GM23248 (cell line): ENCODE measurements at regions not wholly inside any gene's neighbourhood (a gene's known extent, or its start where the extent isn't known, plus 50 kb on each side); places are given as distances from the start of the nearest gene placed in this dataset.

Source experiments
- DNase-seq: peaks from one replicate; pipeline ENCODE4 v3.0.0-alpha.2; 2015
- H2AFZ ChIP-seq: fragments of 200-600 bp; sonication (generic); 2 replicates; pipeline ENCODE4 v1.6.1; 2016; ENCODE audit warnings: antibody characterized with exemption
- H3F3A ChIP-seq: fragments of 200-600 bp; sonication (generic); 2 replicates; pipeline ENCODE4 v1.6.1; 2016; ENCODE audit warnings: mild to moderate bottlenecking, antibody characterized with exemption, mixed run types; ENCODE audit not compliant: insufficient read depth
- H3K27ac ChIP-seq: fragments of 200-600 bp; sonication (generic); 2 replicates; pipeline ENCODE4 v1.5.1; 2016; ENCODE audit warnings: mild to moderate bottlenecking
- H3K27me3 ChIP-seq: fragments of 200-600 bp; sonication (generic); replicated peaks from 2 replicates; pipeline ENCODE4 v1.6.1; 2016; ENCODE audit warnings: mild to moderate bottlenecking; ENCODE audit not compliant: insufficient read depth
- H3K36me3 ChIP-seq: fragments of 200-600 bp; sonication (generic); 2 replicates; pipeline ENCODE4 v1.6.1; 2016; ENCODE audit warnings: low read depth, mild to moderate bottlenecking
- H3K4me1 ChIP-seq: fragments of 200-600 bp; sonication (generic); 2 replicates; pipeline ENCODE4 v1.6.1; 2016; ENCODE audit warnings: mild to moderate bottlenecking; ENCODE audit not compliant: insufficient read depth
- H3K4me2 ChIP-seq: fragments of 200-600 bp; sonication (generic); one replicate; pipeline ENCODE4 v1.6.1; 2016; ENCODE audit warnings: mild to moderate bottlenecking; ENCODE audit not compliant: unreplicated experiment
- H3K4me3 ChIP-seq: fragments of 200-600 bp; sonication (generic); 2 replicates; pipeline ENCODE4 v1.5.1; 2016; ENCODE audit warnings: mild to moderate bottlenecking
- H3K79me2 ChIP-seq: fragments of 200-600 bp; sonication (generic); 2 replicates; pipeline ENCODE4 v1.6.1; 2016; ENCODE audit warnings: mild to moderate bottlenecking; ENCODE audit not compliant: insufficient read depth
- H3K9ac ChIP-seq: fragments of 200-600 bp; sonication (generic); 2 replicates; pipeline ENCODE4 v1.6.1; 2016; ENCODE audit warnings: mild to moderate bottlenecking
- H3K9me2 ChIP-seq: fragments of 200-600 bp; sonication (generic); 2 replicates; pipeline ENCODE4 v1.6.1; 2016; ENCODE audit warnings: mixed run types, mild to moderate bottlenecking, moderate library complexity; ENCODE audit not compliant: insufficient read depth
- H3K9me3 ChIP-seq: fragments of 200-600 bp; sonication (generic); one replicate; pipeline ENCODE4 v1.6.1; 2017; ENCODE audit warnings: low read depth
- H4K20me1 ChIP-seq: fragments of 200-600 bp; sonication (generic); 2 replicates; pipeline ENCODE4 v1.6.0; 2016; ENCODE audit not compliant: insufficient read depth
- EZH2 ChIP-seq: fragments of 200-600 bp; sonication (generic); IDR thresholded peaks from 2 replicates; pipeline ENCODE4 v1.6.1; 2018; ENCODE audit warnings: antibody characterized with exemption, mild to moderate bottlenecking; ENCODE audit not compliant: insufficient read depth, poor library complexity, severe bottlenecking
- EZH2phosphoT487 ChIP-seq: fragments of 200-600 bp; sonication (generic); IDR thresholded peaks from 2 replicates; pipeline ENCODE4 v1.6.1; 2018; ENCODE audit warnings: antibody characterized with exemption, moderate library complexity, mild to moderate bottlenecking, low read depth; ENCODE audit not compliant: insufficient read depth
- WGBS, 2 experiments: methylation state at CpG; one replicate each; pipeline ENCODE4 v1.1.6; 2015 to 2017; ENCODE audit warnings: low lambda C conversion rate in 2 of 2, low coverage in 1 of 2; ENCODE audit errors: missing lambda C conversion rate in 2 of 2; 5-methylcytosine and 5-hydroxymethylcytosine counted together
- in situ Hi-C: fragments of 300-500 bp; cut with MboI; formaldehyde crosslinking; loops from 2 replicates; pipeline ENCODE4 v1.15.0; 2020

DNA sequence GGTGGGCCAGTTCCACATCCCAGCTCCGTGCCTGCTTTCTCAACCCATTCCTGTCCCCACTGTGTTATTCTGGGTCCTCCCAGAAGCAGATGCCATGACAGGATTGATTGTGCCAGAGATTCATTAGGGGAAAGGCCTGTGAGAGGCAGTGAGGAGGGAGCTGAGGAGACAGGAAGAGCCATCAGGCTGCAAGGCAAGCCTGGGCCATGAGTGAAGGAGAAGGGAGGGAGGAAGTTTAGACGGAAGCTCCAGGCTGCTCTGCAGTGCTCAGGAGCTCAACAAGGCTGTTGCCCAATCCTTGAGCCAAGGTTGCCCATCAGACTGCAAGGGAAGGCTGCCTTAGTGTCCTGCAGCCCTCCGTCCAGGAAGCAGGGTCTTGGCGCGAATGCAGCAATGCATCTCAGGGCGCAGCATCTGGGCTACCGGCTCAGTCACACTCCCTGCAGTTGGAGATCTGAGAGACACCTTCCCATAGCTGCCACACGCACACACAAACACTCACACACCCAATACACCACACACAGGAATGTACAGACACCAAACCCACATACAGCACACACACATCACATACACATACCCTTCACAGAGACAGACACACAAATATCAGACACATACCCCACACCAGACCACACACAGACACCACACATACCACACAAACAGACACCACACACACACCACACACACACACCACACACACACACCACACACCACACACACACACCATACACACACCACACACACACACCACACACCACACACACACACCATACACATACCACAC, 139.5 kb upstream of the NDUFV2 start:
- no peak overlapping the region for H3K9ac ChIP-seq
- H3K4me3 ChIP-seq, result no peak overlapping the region
- no peak overlapping the region for H2AFZ ChIP-seq
- peaks cover 17% of the 10 kb centered on the region for H3K4me1 ChIP-seq
- DNase-seq, result no peak
- H3K4me2 ChIP-seq, result no peak overlapping the region
- no peak overlapping the region for H3K27ac ChIP-seq
- TF ChIP-seq EZH2phosphoT487 (no peak), EZH2 (no peak)
- no peaks in the 10 kb centered on the region for H4K20me1 ChIP-seq
- H3F3A ChIP-seq, result peaks cover 21% of the 10 kb centered on the region
- in situ Hi-C loops, result no loop called here
- H3K9me3 ChIP-seq, result no peaks in the 10 kb centered on the region
- no peaks in the 10 kb centered on the region for H3K27me3 ChIP-seq
- no peaks in the 10 kb centered on the region for H3K79me2 ChIP-seq
- WGBS, 2 experiments, result 87 to 89% methylated on average over 8 of the region's 8 CpGs
- no peaks in the 10 kb centered on the region for H3K36me3 ChIP-seq
- H3K9me2 ChIP-seq, result no peaks in the 10 kb centered on the region

DNA sequence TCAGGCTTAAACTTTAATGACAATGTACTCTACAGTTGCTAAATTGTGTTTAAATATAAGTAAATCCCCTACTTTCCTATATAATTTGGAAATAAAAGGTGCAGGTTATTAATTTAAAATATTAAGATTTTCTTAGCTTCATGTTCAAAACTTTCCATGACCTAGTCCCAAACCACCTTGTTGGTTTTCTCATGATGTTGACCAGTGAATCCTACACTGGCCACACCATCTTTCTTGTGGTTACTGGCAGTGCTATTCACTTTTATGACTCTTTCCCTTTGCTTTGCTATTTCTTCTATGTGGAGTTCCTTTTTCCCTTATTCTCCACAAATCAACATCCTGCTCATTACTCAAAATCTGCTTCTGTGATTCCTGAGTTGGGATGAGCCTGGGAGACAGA, 138.6 kb upstream of the NDUFV2 start:
- Histone ChIP-seq H3K9me3 (no peaks in the 10 kb centered on the region), H3K27ac (no peak overlapping the region), H3K9ac (no peak overlapping the region), H3K9me2 (no peaks in the 10 kb centered on the region), H3K36me3 (no peaks in the 10 kb centered on the region), H3K4me1 (peaks cover 17% of the 10 kb centered on the region), H2AFZ (no peak overlapping the region), H4K20me1 (no peaks in the 10 kb centered on the region), H3K27me3 (no peaks in the 10 kb centered on the region), H3F3A (peaks cover 21% of the 10 kb centered on the region), H3K4me3 (no peak overlapping the region), H3K79me2 (no peaks in the 10 kb centered on the region), H3K4me2 (no peak overlapping the region)
- in situ Hi-C loops, result no loop called here
- no peak for DNase-seq
- no peak for TF ChIP-seq EZH2phosphoT487
- TF ChIP-seq EZH2, result no peak

DNA sequence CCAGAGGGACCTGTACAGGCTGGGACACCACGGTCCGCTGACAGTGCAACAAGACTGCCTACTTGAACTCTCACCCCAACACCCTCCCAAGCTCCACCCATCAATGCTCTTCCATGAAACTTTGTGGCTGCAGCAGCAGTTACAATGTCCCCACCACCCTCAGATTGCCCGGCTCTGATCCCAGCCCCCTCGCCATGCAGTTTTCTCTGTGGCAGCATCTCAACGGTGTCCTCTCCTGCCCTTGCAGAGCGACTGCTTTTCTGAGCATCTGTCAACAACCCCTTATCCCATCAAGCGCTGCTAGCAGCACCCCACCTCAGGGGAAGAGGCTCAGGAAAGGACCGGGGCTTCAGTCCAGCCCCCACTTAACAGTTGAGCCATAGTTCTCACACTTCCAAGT, 137.1 kb upstream of the NDUFV2 start:
- in situ Hi-C loops, result no loop called here

DNA sequence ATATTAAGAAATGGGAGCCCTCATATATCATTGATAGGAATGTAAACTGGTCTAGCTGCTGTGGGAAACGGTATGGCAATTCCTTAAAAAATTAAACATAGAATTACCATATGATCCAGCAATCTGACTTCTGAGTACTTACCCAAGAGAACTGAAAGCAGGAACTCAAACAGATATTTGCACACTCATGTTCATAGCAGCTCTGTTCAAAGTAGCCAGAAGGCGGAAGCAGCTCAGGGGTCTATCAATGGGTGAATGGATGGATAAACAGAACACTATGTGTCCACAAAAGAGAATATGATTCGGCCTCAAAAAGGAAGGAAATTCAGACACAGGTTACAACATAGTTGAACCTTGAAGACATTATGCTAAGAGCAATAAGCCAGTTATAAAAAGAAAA, 135.7 kb upstream of the NDUFV2 start:
- H3K4me1 ChIP-seq, result peaks cover 15% of the 10 kb centered on the region
- no peaks in the 10 kb centered on the region for H3K9me3 ChIP-seq
- TF ChIP-seq EZH2 (no peak), EZH2phosphoT487 (no peak)
- no peak for DNase-seq
- H2AFZ ChIP-seq, result no peak overlapping the region
- in situ Hi-C loops, result no loop called here
- H3K4me3 ChIP-seq, result no peak overlapping the region
- WGBS, 2 experiments, result 93 to 96% methylated on average over 3 of the region's 3 CpGs
- H3K9ac ChIP-seq, result no peak overlapping the region
- no peaks in the 10 kb centered on the region for H3K27me3 ChIP-seq
- H3K36me3 ChIP-seq, result no peaks in the 10 kb centered on the region
- no peak overlapping the region for H3K27ac ChIP-seq
- no peak overlapping the region for H3K4me2 ChIP-seq
- no peaks in the 10 kb centered on the region for H4K20me1 ChIP-seq
- H3F3A ChIP-seq, result peaks cover 12% of the 10 kb centered on the region; the same call in 1 of the 2 replicates
- no peaks in the 10 kb centered on the region for H3K79me2 ChIP-seq
- no peaks in the 10 kb centered on the region for H3K9me2 ChIP-seq

More for the DNA sequence above, 137.1 kb upstream of the NDUFV2 start:
- Histone ChIP-seq H3K4me1 (peaks cover 24% of the 10 kb centered on the region), H3K79me2 (no peaks in the 10 kb centered on the region), H3K4me3 (no peak overlapping the region), H4K20me1 (no peaks in the 10 kb centered on the region), H3F3A (peaks cover 21% of the 10 kb centered on the region), H3K9me3 (no peaks in the 10 kb centered on the region), H3K36me3 (no peaks in the 10 kb centered on the region), H3K9me2 (no peaks in the 10 kb centered on the region), H3K9ac (no peak overlapping the region), H3K27me3 (no peaks in the 10 kb centered on the region), H3K4me2 (no peak overlapping the region), H3K27ac (no peak overlapping the region), H2AFZ (no peak overlapping the region)
- 85 to 88% methylated on average over 8 of the region's 8 CpGs for WGBS, 2 experiments
- TF ChIP-seq EZH2 (no peak), EZH2phosphoT487 (no peak)
- no peak for DNase-seq
